ENCODE measurements at regions not wholly inside any gene's neighbourhood (a gene's known extent, or its start where the extent isn't known, plus 50 kb on each side); places are given as distances from the start of the nearest gene placed in this dataset.
"Not testable (repeated sequence)": the region's sequence is repeated elsewhere in the genome, so short reads cannot be mapped to it uniquely, and the experiment has no call there.

GRCh38 chr7:32694182-32694581 lies 197.4 kb downstream of the KBTBD2 start:
- DNase-seq (ENCODE audit: insufficient read length, low spot score), result no peak
- FAIRE-seq, result no peak

GRCh38 chr7:32691965-32692815 lies 196.9 kb downstream of the AVL9 start:
- not testable (repeated sequence) for DNase-seq (ENCODE audit: insufficient read length, low spot score); FAIRE-seq

GRCh38 chr7:32688092-32688491 lies 192.8 kb downstream of the AVL9 start:
- not testable (repeated sequence) for FAIRE-seq; DNase-seq (ENCODE audit: insufficient read length, low spot score)

- FAIRE-seq (no peak), DNase-seq (ENCODE audit: insufficient read length, low spot score) (no peak)
These were observed 185.9 kb downstream of the AVL9 start for GRCh38 chr7:32681174-32681518.

GRCh38 chr7:32680259-32681173 lies 185.2 kb downstream of the AVL9 start:
- DNase-seq (ENCODE audit: insufficient read length, low spot score) (no peak), FAIRE-seq (no peak)

GRCh38 chr7:32679192-32679591 lies 183.9 kb downstream of the AVL9 start:
- DNase-seq (ENCODE audit: insufficient read length, low spot score) (no peak), FAIRE-seq (no peak)

GRCh38 chr7:32677593-32677992 lies 182.3 kb downstream of the AVL9 start:
- FAIRE-seq, result no peak
- DNase-seq (ENCODE audit: insufficient read length, low spot score), result no peak

GRCh38 chr7:32676249-32676941 lies 181.1 kb downstream of the AVL9 start:
- DNase-seq (ENCODE audit: insufficient read length, low spot score), result no peak
- no peak for FAIRE-seq

GRCh38 chr7:32673275-32673983 lies 178.1 kb downstream of the AVL9 start:
- DNase-seq (ENCODE audit: insufficient read length, low spot score) (no peak), FAIRE-seq (no peak)

GRCh38 chr7:32670110-32671025 lies 175.1 kb downstream of the AVL9 start:
- no peak for FAIRE-seq
- DNase-seq (ENCODE audit: insufficient read length, low spot score), result no peak

GRCh38 chr7:32669173-32669870 lies 174.0 kb downstream of the AVL9 start:
- DNase-seq (ENCODE audit: insufficient read length, low spot score); FAIRE-seq: not testable (repeated sequence)

GRCh38 chr7:32668387-32669097 lies 173.3 kb downstream of the AVL9 start:
- not testable (repeated sequence) for FAIRE-seq; DNase-seq (ENCODE audit: insufficient read length, low spot score)

GRCh38 chr7:32667586-32667985 lies 172.3 kb downstream of the AVL9 start:
- not testable (repeated sequence) for DNase-seq (ENCODE audit: insufficient read length, low spot score); FAIRE-seq

- not testable (repeated sequence) for DNase-seq (ENCODE audit: insufficient read length, low spot score); FAIRE-seq
These were observed 168.5 kb downstream of the AVL9 start for GRCh38 chr7:32663805-32664211.

- FAIRE-seq; DNase-seq (ENCODE audit: insufficient read length, low spot score): not testable (repeated sequence)
These were observed 167.2 kb downstream of the AVL9 start for GRCh38 chr7:32662509-32662908.

- DNase-seq (ENCODE audit: insufficient read length, low spot score), result no peak
- FAIRE-seq, result no peak
These were observed 166.6 kb downstream of the AVL9 start for GRCh38 chr7:32661929-32662328.

GRCh38 chr7:32661501-32661900 lies 166.2 kb downstream of the AVL9 start:
- DNase-seq (ENCODE audit: insufficient read length, low spot score) (no peak), FAIRE-seq (no peak)

GRCh38 chr7:32660936-32661335 lies 165.6 kb downstream of the AVL9 start:
- DNase-seq (ENCODE audit: insufficient read length, low spot score), result no peak
- no peak for FAIRE-seq

Measured in GM19239 (cell line).